ENCODE measurements at regions not wholly inside any gene's neighbourhood (a gene's known extent, or its start where the extent isn't known, plus 50 kb on each side); places are given as distances from the start of the nearest gene placed in this dataset.

DNA sequence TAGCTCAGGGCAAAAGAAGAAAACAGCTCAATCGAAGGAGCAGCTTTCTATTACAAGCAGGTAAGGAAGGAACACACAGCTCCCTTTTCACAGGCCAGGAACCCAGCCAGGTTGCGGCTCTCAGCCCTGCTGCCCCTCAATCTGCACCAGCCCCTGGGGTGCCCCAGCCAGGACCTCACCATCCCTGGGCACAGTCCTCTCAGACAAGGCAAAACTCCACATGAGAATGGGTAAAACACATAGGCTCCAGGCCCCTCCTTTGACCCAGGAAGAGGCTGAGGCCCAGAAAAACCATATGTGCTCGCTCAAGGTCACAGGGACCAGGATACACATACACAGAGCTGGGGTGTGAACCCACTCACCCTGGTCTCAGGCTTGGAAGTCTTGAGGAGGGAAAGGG is 178.7 kb upstream of the TLE3 start:
- Histone ChIP-seq H3K9ac (ENCODE audit: control insufficient read depth, insufficient read depth, low read length) (no peak overlapping the region), H3K4me2 (ENCODE audit: control insufficient read depth, insufficient read depth) (no peak overlapping the region), H3K79me2 (ENCODE audit: control insufficient read depth, insufficient read depth, low read length) (no peaks in the 10 kb centered on the region), H3K27ac (ENCODE audit: control insufficient read depth, insufficient read depth) (no peak overlapping the region), H3K9me3 (replicated peaks; ENCODE audit: control insufficient read depth, insufficient read depth, low read length) (no peaks in the 10 kb centered on the region), H3K36me3 (ENCODE audit: control insufficient read depth in 2 of 2, insufficient read depth in 2 of 2, low read length in 1 of 2) (no peaks in the 10 kb centered on the region), H3K4me3 (no peak overlapping the region), H2AFZ (ENCODE audit: control insufficient read depth, low read depth, low read length) (no peak overlapping the region), H3K4me1 (ENCODE audit: control insufficient read depth, insufficient read depth, low read length) (0 out of 2 replicates have a peak, but pooled peaks cover 3% of the 10 kb centered on the region), H4K20me1 (ENCODE audit: control insufficient read depth, insufficient read depth) (no peaks in the 10 kb centered on the region), H3K27me3 (replicated peaks in 1 of 2; ENCODE audit: control insufficient read depth in 2 of 2, insufficient read depth in 2 of 2, low read length in 1 of 2) (no peaks in the 10 kb centered on the region; a peak in 1 of 4 replicates)
- WGBS (ENCODE audit: insufficient coverage, insufficient replicate concordance, low lambda C conversion rate, missing lambda C conversion rate): 56% methylated on average over 3 of the region's 3 CpGs
- ChIA-PET POLR2A (no interaction called here), CTCF (interaction anchor here (1.1 kb wide), 2 partner anchors 9 to 14 kb away, joined by 3 read pairs; no protein-coding TSS in a partner anchor), RAD21 (ENCODE audit: unreplicated experiment) (no interaction called here), SMC1A (ENCODE audit: uncharacterized antibody, unreplicated experiment) (no interaction called here)
- in situ Hi-C loops (cut with MboI): no loop called here
- BruUV-seq (replicated peaks): no TSS peak
- intact Hi-C loops (cut with micrococcal nuclease; ENCODE audit: unreplicated experiment): no loop called here
- DNase-seq (ENCODE audit: low read depth, low spot score): no peak
- no peak for ATAC-seq
- no peak for FAIRE-seq
- TF ChIP-seq POLR2AphosphoS5 (IDR thresholded peaks at IDR 0.05; ENCODE audit: low read length): no peak
- TF ChIP-seq, protein P1, sequence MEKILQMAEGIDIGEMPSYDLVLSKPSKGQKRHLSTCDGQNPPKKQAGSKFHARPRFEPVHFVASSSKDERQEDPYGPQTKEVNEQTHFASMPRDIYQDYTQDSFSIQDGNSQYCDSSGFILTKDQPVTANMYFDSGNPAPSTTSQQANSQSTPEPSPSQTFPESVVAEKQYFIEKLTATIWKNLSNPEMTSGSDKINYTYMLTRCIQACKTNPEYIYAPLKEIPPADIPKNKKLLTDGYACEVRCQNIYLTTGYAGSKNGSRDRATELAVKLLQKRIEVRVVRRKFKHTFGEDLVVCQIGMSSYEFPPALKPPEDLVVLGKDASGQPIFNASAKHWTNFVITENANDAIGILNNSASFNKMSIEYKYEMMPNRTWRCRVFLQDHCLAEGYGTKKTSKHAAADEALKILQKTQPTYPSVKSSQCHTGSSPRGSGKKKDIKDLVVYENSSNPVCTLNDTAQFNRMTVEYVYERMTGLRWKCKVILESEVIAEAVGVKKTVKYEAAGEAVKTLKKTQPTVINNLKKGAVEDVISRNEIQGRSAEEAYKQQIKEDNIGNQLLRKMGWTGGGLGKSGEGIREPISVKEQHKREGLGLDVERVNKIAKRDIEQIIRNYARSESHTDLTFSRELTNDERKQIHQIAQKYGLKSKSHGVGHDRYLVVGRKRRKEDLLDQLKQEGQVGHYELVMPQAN (conservative IDR thresholded peaks at IDR 0.05): no peak
- no peak for TF ChIP-seq EZH2 (IDR thresholded peaks at IDR 0.05; ENCODE audit: borderline replicate concordance, control insufficient read depth, low read depth, low read length)
- TF ChIP-seq CBX5 (IDR thresholded peaks at IDR 0.05; ENCODE audit: low read depth): no peak
- TF ChIP-seq HDGF (IDR thresholded peaks at IDR 0.05): no peak
- TF ChIP-seq IRF4 (IDR thresholded peaks at IDR 0.05; ENCODE audit: low read depth, low read length): no peak
- TF ChIP-seq, protein P2, sequence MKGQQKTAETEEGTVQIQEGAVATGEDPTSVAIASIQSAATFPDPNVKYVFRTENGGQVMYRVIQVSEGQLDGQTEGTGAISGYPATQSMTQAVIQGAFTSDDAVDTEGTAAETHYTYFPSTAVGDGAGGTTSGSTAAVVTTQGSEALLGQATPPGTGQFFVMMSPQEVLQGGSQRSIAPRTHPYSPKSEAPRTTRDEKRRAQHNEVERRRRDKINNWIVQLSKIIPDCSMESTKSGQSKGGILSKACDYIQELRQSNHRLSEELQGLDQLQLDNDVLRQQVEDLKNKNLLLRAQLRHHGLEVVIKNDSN (IDR thresholded peaks at IDR 0.05; ENCODE audit: borderline replicate concordance, extremely low read length, insufficient read depth, low read depth, low read length): no peak
- TF ChIP-seq NBN (IDR thresholded peaks at IDR 0.05): no peak
- TF ChIP-seq BHLHE40 (IDR thresholded peaks at IDR 0.05; ENCODE audit: borderline replicate concordance in 1 of 2, low read depth in 2 of 2, low read length in 1 of 2): no peak
- TF ChIP-seq EGR1 (IDR thresholded peaks at IDR 0.05; ENCODE audit: borderline replicate concordance in 1 of 2, low read depth in 2 of 2, low read length in 2 of 2): no peak
- TF ChIP-seq POU2F2 (IDR thresholded peaks at IDR 0.05; ENCODE audit: borderline replicate concordance, low read depth, low read length): no peak
- TF ChIP-seq, protein P3, sequence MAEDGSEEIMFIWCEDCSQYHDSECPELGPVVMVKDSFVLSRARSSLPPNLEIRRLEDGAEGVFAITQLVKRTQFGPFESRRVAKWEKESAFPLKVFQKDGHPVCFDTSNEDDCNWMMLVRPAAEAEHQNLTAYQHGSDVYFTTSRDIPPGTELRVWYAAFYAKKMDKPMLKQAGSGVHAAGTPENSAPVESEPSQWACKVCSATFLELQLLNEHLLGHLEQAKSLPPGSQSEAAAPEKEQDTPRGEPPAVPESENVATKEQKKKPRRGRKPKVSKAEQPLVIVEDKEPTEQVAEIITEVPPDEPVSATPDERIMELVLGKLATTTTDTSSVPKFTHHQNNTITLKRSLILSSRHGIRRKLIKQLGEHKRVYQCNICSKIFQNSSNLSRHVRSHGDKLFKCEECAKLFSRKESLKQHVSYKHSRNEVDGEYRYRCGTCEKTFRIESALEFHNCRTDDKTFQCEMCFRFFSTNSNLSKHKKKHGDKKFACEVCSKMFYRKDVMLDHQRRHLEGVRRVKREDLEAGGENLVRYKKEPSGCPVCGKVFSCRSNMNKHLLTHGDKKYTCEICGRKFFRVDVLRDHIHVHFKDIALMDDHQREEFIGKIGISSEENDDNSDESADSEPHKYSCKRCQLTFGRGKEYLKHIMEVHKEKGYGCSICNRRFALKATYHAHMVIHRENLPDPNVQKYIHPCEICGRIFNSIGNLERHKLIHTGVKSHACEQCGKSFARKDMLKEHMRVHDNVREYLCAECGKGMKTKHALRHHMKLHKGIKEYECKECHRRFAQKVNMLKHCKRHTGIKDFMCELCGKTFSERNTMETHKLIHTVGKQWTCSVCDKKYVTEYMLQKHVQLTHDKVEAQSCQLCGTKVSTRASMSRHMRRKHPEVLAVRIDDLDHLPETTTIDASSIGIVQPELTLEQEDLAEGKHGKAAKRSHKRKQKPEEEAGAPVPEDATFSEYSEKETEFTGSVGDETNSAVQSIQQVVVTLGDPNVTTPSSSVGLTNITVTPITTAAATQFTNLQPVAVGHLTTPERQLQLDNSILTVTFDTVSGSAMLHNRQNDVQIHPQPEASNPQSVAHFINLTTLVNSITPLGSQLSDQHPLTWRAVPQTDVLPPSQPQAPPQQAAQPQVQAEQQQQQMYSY (CRISPR knock-in tag; IDR thresholded peaks at IDR 0.05): no peak
- no peak for TF ChIP-seq ATF7 (IDR thresholded peaks at IDR 0.05; ENCODE audit: low read depth)
- no peak for TF ChIP-seq SMAD1 (IDR thresholded peaks at IDR 0.05; ENCODE audit: low read depth, partially characterized antibody)
- TF ChIP-seq, protein P4, sequence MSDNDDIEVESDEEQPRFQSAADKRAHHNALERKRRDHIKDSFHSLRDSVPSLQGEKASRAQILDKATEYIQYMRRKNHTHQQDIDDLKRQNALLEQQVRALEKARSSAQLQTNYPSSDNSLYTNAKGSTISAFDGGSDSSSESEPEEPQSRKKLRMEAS (IDR thresholded peaks at IDR 0.05; ENCODE audit: low read depth, low read length): no peak
- TF ChIP-seq JUNB (IDR thresholded peaks at IDR 0.05): no peak
- TF ChIP-seq MYC (IDR thresholded peaks at IDR 0.05; ENCODE audit: insufficient read depth, insufficient read length, insufficient replicate concordance, low read length, severe bottlenecking): no peak
- no peak for TF ChIP-seq NFXL1 (IDR thresholded peaks at IDR 0.05; ENCODE audit: borderline replicate concordance)
